H54 (cell line): ENCODE measurements at regions not wholly inside any gene's neighbourhood (a gene's known extent, or its start where the extent isn't known, plus 50 kb on each side); places are given as distances from the start of the nearest gene placed in this dataset.
"Not testable (repeated sequence)": the region's sequence is repeated elsewhere in the genome, so short reads cannot be mapped to it uniquely, and the experiment has no call there.

Experiments
- DNase-seq: peaks from one replicate; pipeline ENCODE4 v3.0.0; 2011; ENCODE audit warnings: low spot score, mixed read lengths; ENCODE audit not compliant: insufficient read length
- FAIRE-seq: peaks from 3 replicates; lab custom pipeline; 2011; peaks lifted over from hg19 to GRCh38; lab: Jason Lieb, UNC
- POLR2A ChIP-seq: IDR thresholded peaks from 2 replicates; pipeline ENCODE4 v1.6.1; 2011; ENCODE audit warnings: low read depth, mild to moderate bottlenecking, low read length

GRCh38 chr7:46071601-46072000 is 150.5 kb upstream of the IGFBP3 start:
- DNase-seq (peak; percentile 29), FAIRE-seq (no peak)
- TF ChIP-seq POLR2A, result no peak

GRCh38 chr7:46071076-46071475 is 150.0 kb upstream of the IGFBP3 start:
- DNase-seq, result peak; percentile 25
- peak; percentile 97 for FAIRE-seq
- TF ChIP-seq POLR2A, result no peak

GRCh38 chr7:46068159-46068558 is 147.1 kb upstream of the IGFBP3 start:
- DNase-seq, result no peak
- TF ChIP-seq POLR2A, result no peak
- no peak for FAIRE-seq

GRCh38 chr7:46059308-46060020 is 138.4 kb upstream of the IGFBP3 start:
- no peak for TF ChIP-seq POLR2A
- DNase-seq (no peak), FAIRE-seq (no peak)

- DNase-seq (no peak), FAIRE-seq (no peak)
- TF ChIP-seq POLR2A, result no peak
Observed at GRCh38 chr7:46058086-46058823, 137.2 kb upstream of the IGFBP3 start.

- FAIRE-seq, result no peak
- no peak for TF ChIP-seq POLR2A
Observed at GRCh38 chr7:46054915-46055314, 133.8 kb upstream of the IGFBP3 start.

GRCh38 chr7:46054272-46054671 is 133.2 kb upstream of the IGFBP3 start:
- no peak for DNase-seq
- FAIRE-seq, result no peak
- TF ChIP-seq POLR2A, result no peak

More at GRCh38 chr7:46054915-46055314, 133.8 kb upstream of the IGFBP3 start:
- no peak for DNase-seq

GRCh38 chr7:46047581-46047980 is 126.5 kb upstream of the IGFBP3 start:
- no peak for TF ChIP-seq POLR2A
- FAIRE-seq (no peak), DNase-seq (no peak)

GRCh38 chr7:46043338-46043737 is 122.3 kb upstream of the IGFBP3 start:
- FAIRE-seq, DNase-seq: not testable (repeated sequence)

- FAIRE-seq, DNase-seq: not testable (repeated sequence)
Observed at GRCh38 chr7:46039813-46040212, 118.7 kb upstream of the IGFBP3 start.

- DNase-seq (no peak), FAIRE-seq (no peak)
- no peak for TF ChIP-seq POLR2A
Observed at GRCh38 chr7:46035166-46035565, 114.1 kb upstream of the IGFBP3 start.

GRCh38 chr7:46034056-46034768 is 113.1 kb upstream of the IGFBP3 start:
- FAIRE-seq, result no peak
- no peak for TF ChIP-seq POLR2A
- no peak for DNase-seq

- DNase-seq, result no peak
- no peak for TF ChIP-seq POLR2A
- FAIRE-seq, result no peak
Observed at GRCh38 chr7:46033592-46033991, 112.5 kb upstream of the IGFBP3 start.

GRCh38 chr7:46032942-46033341 is 111.9 kb upstream of the IGFBP3 start:
- TF ChIP-seq POLR2A, result no peak
- DNase-seq (no peak), FAIRE-seq (no peak)

- no peak for TF ChIP-seq POLR2A
- no peak for FAIRE-seq
- no peak for DNase-seq
Observed at GRCh38 chr7:46032353-46032752, 111.3 kb upstream of the IGFBP3 start.
